ENCODE measurements at regions not wholly inside any gene's neighbourhood (a gene's known extent, or its start where the extent isn't known, plus 50 kb on each side); places are given as distances from the start of the nearest gene placed in this dataset.

- TF ChIP-seq TAF1 (IDR thresholded peaks at IDR 0.05; ENCODE audit: borderline replicate concordance, insufficient read depth, low read length) = no peak
- no peak for TF ChIP-seq REST (IDR thresholded peaks at IDR 0.05; ENCODE audit: insufficient read depth in 1 of 2, low read depth in 2 of 2, low read length in 2 of 2)
- TF ChIP-seq FOXP2 (optimal IDR thresholded peaks at IDR 0.05; ENCODE audit: borderline replicate concordance, extremely low read depth, extremely low read length, insufficient read depth) = no peak
- TF ChIP-seq POLR2AphosphoS5 (IDR thresholded peaks at IDR 0.05; ENCODE audit: low read depth, low read length) = no peak
- no peak for TF ChIP-seq SIN3A (IDR thresholded peaks at IDR 0.05; ENCODE audit: borderline replicate concordance, insufficient read depth, low read length)
Measured at GRCh38 chr18:77400561-77400960, 150.9 kb downstream of the GALR1 start.

GRCh38 chr18:77401173-77401572, 151.5 kb downstream of the GALR1 start:
- TF ChIP-seq TAF1 (IDR thresholded peaks at IDR 0.05; ENCODE audit: borderline replicate concordance, insufficient read depth, low read length) (no peak), REST (IDR thresholded peaks at IDR 0.05; ENCODE audit: insufficient read depth in 1 of 2, low read depth in 2 of 2, low read length in 2 of 2) (no peak)

DNA sequence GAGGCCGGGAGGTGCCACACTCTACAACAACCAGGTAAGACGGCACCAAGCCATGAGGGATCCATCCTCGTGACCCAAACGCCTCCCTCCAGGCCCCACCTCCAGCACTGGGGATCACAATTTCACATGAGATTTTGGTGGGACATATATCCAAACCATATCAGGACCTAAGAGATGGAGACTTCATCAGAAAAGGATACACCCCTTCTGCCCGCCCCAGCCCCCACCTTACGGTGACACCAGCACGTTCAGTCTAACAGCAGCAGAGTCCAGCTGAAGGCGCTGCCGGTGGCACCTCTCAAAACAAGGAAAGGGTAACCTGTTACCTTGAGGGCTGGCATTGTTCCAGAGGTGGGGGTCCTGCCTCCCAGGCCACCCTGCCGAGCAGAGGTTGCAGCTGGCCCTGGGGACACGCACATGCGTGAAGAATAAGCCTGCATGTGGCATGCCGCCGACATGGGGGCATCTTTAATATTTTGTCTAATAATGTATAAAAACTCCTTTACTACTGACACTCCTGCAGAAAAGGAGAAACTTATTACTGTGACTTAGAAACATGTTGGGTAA, 154.4 kb downstream of the GALR1 start:
- TF ChIP-seq POLR2AphosphoS5 (IDR thresholded peaks at IDR 0.05; ENCODE audit: low read depth, low read length) (no peak), TAF1 (IDR thresholded peaks at IDR 0.05; ENCODE audit: borderline replicate concordance, insufficient read depth, low read length) (no peak), REST (IDR thresholded peaks at IDR 0.05; ENCODE audit: insufficient read depth in 1 of 2, low read depth in 2 of 2, low read length in 2 of 2) (no peak), SIN3A (IDR thresholded peaks at IDR 0.05; ENCODE audit: borderline replicate concordance, insufficient read depth, low read length) (no peak), FOXP2 (optimal IDR thresholded peaks at IDR 0.05; ENCODE audit: borderline replicate concordance, extremely low read depth, extremely low read length, insufficient read depth) (no peak)

DNA sequence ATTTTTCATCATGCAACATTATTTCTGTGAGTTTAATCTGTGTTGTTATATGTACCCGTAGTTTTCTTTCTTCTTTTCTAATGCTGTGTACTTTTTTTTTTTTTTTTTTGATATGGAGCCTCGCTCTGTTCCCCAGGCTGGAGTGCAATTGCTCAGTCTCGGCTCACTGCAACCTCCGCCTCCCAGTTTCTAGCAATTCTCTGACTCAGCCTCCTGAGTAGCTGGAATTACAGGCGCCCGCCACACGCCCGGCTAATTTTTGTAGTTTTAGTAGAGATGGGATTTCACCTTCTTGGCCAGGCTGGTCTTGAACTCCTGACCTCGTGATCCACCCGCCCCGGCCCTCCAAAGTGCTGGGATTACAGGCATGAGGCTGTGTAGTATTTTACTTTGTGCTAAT, 155.4 kb downstream of the GALR1 start:
- TF ChIP-seq TAF1 (IDR thresholded peaks at IDR 0.05; ENCODE audit: borderline replicate concordance, insufficient read depth, low read length) (no peak), SIN3A (IDR thresholded peaks at IDR 0.05; ENCODE audit: borderline replicate concordance, insufficient read depth, low read length) (no peak), REST (IDR thresholded peaks at IDR 0.05; ENCODE audit: insufficient read depth in 1 of 2, low read depth in 2 of 2, low read length in 2 of 2) (no peak), FOXP2 (optimal IDR thresholded peaks at IDR 0.05; ENCODE audit: borderline replicate concordance, extremely low read depth, extremely low read length, insufficient read depth) (no peak), POLR2AphosphoS5 (IDR thresholded peaks at IDR 0.05; ENCODE audit: low read depth, low read length) (no peak)

DNA sequence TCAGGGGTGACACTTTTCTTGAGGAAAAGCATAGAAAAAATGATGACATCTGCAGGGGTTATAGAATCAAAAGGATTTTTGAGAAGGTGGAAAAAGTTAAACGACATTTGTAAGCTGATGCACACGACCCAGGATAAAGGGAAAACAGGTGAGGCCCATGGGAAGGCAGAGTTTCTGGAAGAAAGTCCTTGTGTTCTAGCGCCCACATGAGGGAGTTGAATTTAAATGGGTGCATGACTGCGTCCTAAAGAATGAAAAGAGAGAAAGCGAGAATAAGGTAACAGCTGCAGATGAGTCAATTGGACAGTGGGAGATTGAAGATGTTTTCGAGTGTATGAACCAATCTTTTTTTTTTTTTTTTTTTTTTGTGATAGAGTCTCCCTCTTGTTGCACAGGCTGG, 158.1 kb downstream of the GALR1 start:
- TF ChIP-seq FOXP2 (optimal IDR thresholded peaks at IDR 0.05; ENCODE audit: borderline replicate concordance, extremely low read depth, extremely low read length, insufficient read depth) (no peak), SIN3A (IDR thresholded peaks at IDR 0.05; ENCODE audit: borderline replicate concordance, insufficient read depth, low read length) (no peak), TAF1 (IDR thresholded peaks at IDR 0.05; ENCODE audit: borderline replicate concordance, insufficient read depth, low read length) (no peak), POLR2AphosphoS5 (IDR thresholded peaks at IDR 0.05; ENCODE audit: low read depth, low read length) (no peak), REST (IDR thresholded peaks at IDR 0.05; ENCODE audit: insufficient read depth in 1 of 2, low read depth in 2 of 2, low read length in 2 of 2) (no peak)
